AG09319 (cell line): ENCODE measurements at regions not wholly inside any gene's neighbourhood (a gene's known extent, or its start where the extent isn't known, plus 50 kb on each side); places are given as distances from the start of the nearest gene placed in this dataset.
"Not testable (repeated sequence)": the region's sequence is repeated elsewhere in the genome, so short reads cannot be mapped to it uniquely, and the experiment has no call there.

Experiments
- DNase-seq: peaks from one replicate; pipeline ENCODE4 v3.0.0-alpha.2; 2010; ENCODE audit warnings: low read depth; ENCODE audit errors: extremely low read depth
- TF ChIP-seq, protein P1 (sequence below): IDR thresholded peaks from 2 replicates; pipeline ENCODE4 v1.5.1; 2011; ENCODE audit warnings: low read depth, mild to moderate bottlenecking, inconsistent platforms, low read length, moderate library complexity

DNA sequence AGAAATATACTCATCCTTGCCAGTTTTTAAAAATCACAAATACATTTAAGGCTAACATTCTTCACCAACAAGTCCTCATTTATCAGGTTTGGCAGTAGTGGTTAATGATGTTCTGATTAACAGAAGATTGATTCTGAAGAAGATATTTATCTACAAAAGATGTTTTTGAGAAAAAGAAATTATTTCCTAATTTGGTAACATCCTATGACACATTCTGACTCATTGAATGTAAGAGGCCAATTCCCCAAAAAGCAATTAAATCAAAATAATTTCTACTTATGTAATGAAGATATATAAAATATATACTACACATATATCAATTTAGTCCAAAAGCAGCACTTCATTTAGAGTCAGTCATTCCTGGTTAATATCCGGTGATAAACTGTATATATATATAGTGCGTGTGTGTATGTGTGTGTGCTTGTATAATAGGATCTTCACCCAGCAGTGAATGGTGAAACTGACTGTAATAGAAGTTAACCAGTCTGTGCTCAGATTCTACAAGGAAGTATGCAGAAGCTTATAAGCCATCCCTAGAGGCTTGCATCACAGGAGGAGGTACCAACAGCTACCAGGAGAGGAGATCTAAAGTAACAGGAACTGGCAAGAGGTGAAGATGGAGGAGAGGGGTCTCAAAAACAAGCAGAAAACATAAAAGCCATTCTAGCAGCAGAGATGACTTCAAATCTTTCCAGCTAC is 82.9 kb upstream of the MARCKS start:
- TF ChIP-seq, protein P1, sequence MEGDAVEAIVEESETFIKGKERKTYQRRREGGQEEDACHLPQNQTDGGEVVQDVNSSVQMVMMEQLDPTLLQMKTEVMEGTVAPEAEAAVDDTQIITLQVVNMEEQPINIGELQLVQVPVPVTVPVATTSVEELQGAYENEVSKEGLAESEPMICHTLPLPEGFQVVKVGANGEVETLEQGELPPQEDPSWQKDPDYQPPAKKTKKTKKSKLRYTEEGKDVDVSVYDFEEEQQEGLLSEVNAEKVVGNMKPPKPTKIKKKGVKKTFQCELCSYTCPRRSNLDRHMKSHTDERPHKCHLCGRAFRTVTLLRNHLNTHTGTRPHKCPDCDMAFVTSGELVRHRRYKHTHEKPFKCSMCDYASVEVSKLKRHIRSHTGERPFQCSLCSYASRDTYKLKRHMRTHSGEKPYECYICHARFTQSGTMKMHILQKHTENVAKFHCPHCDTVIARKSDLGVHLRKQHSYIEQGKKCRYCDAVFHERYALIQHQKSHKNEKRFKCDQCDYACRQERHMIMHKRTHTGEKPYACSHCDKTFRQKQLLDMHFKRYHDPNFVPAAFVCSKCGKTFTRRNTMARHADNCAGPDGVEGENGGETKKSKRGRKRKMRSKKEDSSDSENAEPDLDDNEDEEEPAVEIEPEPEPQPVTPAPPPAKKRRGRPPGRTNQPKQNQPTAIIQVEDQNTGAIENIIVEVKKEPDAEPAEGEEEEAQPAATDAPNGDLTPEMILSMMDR = no peak
- peak; percentile 23 for DNase-seq

DNA sequence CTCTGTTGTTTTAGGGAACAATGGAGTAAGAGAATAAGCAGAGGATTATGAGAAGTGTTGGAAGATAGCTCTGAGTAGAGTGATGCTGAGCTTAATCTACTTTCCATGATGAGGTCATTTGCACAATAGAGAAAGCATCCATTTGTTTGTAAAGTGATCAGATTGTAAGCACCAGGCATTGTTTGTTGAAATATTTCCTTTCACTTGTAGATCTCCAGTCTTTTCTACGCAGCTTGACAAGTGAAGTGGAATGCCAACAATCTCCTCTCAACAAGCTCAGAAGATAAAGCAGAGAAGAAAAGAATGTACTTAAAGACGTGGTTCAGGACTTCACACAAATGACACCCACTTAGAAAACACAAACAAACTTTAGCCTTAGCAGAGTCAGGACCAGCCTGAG is 80.1 kb upstream of the MARCKS start:
- TF ChIP-seq, protein P1 = no peak
- no peak for DNase-seq

DNA sequence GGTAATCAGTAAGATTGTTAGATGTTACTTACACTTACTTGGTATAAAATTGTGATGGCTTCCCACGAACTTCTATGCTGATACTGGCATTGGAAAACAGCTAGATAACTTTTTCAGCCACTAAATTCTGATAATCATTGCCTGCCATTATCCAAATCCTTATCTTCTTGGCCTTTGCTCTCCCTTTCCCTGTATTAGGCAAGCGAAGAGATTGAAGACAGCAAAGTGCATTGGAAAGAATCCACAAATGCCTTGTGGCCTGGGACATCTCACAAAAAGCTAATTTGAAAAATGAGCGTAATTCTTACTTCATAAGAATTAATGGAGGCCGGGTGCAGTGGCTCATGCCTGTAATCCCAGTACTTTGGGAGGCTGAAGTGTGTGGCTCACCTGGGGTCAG is 79.5 kb upstream of the MARCKS start:
- TF ChIP-seq, protein P1 = no peak
- no peak for DNase-seq

GRCh38 chr6:113779656-113780055 is 77.5 kb upstream of the MARCKS start:
- TF ChIP-seq, protein P1 = no peak
- no peak for DNase-seq

DNA sequence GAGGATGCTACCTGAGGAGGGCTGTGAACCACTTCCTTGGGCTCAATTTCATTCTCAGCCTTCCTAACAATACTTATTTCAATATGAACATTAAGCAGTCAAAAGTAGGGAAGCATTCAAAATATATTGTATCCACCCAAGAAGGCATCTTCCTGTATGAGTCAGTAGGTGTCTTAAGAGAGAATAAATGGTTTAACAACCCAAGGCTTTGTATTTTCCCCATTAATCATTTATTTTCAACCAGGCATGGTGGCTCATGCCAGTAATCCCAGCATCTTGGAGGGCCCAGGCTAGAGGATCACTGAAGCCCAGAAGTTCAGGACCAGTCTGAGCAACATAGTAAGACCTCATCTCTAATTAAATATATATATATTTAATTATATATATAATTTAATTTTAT is 74.5 kb upstream of the MARCKS start:
- TF ChIP-seq, protein P1 = no peak
- no peak for DNase-seq

- no peak for DNase-seq
- TF ChIP-seq, protein P1 = no peak
Observed at GRCh38 chr6:113786168-113786567, 71.0 kb upstream of the MARCKS start.

GRCh38 chr6:113788586-113788985 is 68.6 kb upstream of the MARCKS start:
- TF ChIP-seq, protein P1 = no peak
- no peak for DNase-seq

- DNase-seq = not testable (repeated sequence)
Observed at GRCh38 chr6:113791225-113791624, 65.9 kb upstream of the MARCKS start.

- not testable (repeated sequence) for DNase-seq
Observed at GRCh38 chr6:113795371-113795770, 61.8 kb upstream of the MARCKS start.
